ENCODE measurements at regions not wholly inside any gene's neighbourhood (a gene's known extent, or its start where the extent isn't known, plus 50 kb on each side); places are given as distances from the start of the nearest gene placed in this dataset.
"Not testable (repeated sequence)": the region's sequence is repeated elsewhere in the genome, so short reads cannot be mapped to it uniquely, and the experiment has no call there.

GRCh38 chr16:76705892-76706291 is 428.7 kb downstream of the CNTNAP4 start:
- H3K27ac ChIP-seq (ENCODE audit: low read depth in 2 of 2, low read length in 1 of 2) = no peak overlapping the region

GRCh38 chr16:76713191-76713590 is 436.0 kb downstream of the CNTNAP4 start:
- Histone ChIP-seq H3K27ac (ENCODE audit: low read depth in 2 of 2, low read length in 1 of 2) (no peak overlapping the region), H3K4me3 (ENCODE audit: low read depth in 1 of 2, low read length in 2 of 2) (no peak overlapping the region), H3K36me3 (ENCODE audit: control insufficient read depth in 2 of 2, insufficient read depth in 2 of 2, low read length in 1 of 2) (no peaks in the 10 kb centered on the region), H3K27me3 (ENCODE audit: control insufficient read depth in 1 of 2, insufficient read depth in 2 of 2, low read length in 2 of 2) (no peaks in the 10 kb centered on the region), H3K9me3 (ENCODE audit: control insufficient read depth in 2 of 2, insufficient read depth in 1 of 2, low read depth in 1 of 2, low read length in 1 of 2) (peaks cover 3 to 4% of the 10 kb centered on the region in 2 donors), H3K4me1 (ENCODE audit: control insufficient read depth in 2 of 2, insufficient read depth in 2 of 2, low read length in 1 of 2) (no peaks in the 10 kb centered on the region)
- WGBS, 2 donors = 22 to 37% methylated on average over 1 of the region's 1 CpG

More at GRCh38 chr16:76705892-76706291, 428.7 kb downstream of the CNTNAP4 start:
- H3K27me3 ChIP-seq (ENCODE audit: control insufficient read depth in 1 of 2, insufficient read depth in 2 of 2, low read length in 2 of 2) = no peaks in the 10 kb centered on the region
- H3K4me3 ChIP-seq (ENCODE audit: low read depth in 1 of 2, low read length in 2 of 2) = no peak overlapping the region
- H3K9me3 ChIP-seq (ENCODE audit: control insufficient read depth in 2 of 2, insufficient read depth in 1 of 2, low read depth in 1 of 2, low read length in 1 of 2) = no peaks in the 10 kb centered on the region
- no peaks in the 10 kb centered on the region for H3K36me3 ChIP-seq (ENCODE audit: control insufficient read depth in 2 of 2, insufficient read depth in 2 of 2, low read length in 1 of 2)
- no peaks in the 10 kb centered on the region for H3K4me1 ChIP-seq (ENCODE audit: control insufficient read depth in 2 of 2, insufficient read depth in 2 of 2, low read length in 1 of 2)

GRCh38 chr16:76716251-76716650 is 439.1 kb downstream of the CNTNAP4 start:
- H3K36me3 ChIP-seq (ENCODE audit: control insufficient read depth in 2 of 2, insufficient read depth in 2 of 2, low read length in 1 of 2); H3K27ac ChIP-seq (ENCODE audit: low read depth in 2 of 2, low read length in 1 of 2); H3K4me1 ChIP-seq (ENCODE audit: control insufficient read depth in 2 of 2, insufficient read depth in 2 of 2, low read length in 1 of 2); H3K9me3 ChIP-seq (ENCODE audit: control insufficient read depth in 2 of 2, insufficient read depth in 1 of 2, low read depth in 1 of 2, low read length in 1 of 2); H3K27me3 ChIP-seq (ENCODE audit: control insufficient read depth in 1 of 2, insufficient read depth in 2 of 2, low read length in 2 of 2); H3K4me3 ChIP-seq (ENCODE audit: low read depth in 1 of 2, low read length in 2 of 2): not testable (repeated sequence)
- 92 to 95% methylated on average over 5 of the region's 5 CpGs for WGBS, 2 donors

GRCh38 chr16:76724181-76724580 is 447.0 kb downstream of the CNTNAP4 start:
- Histone ChIP-seq H3K4me3 (ENCODE audit: low read depth in 1 of 2, low read length in 2 of 2) (no peak overlapping the region), H3K27ac (ENCODE audit: low read depth in 2 of 2, low read length in 1 of 2) (no peak overlapping the region), H3K9me3 (ENCODE audit: control insufficient read depth in 2 of 2, insufficient read depth in 1 of 2, low read depth in 1 of 2, low read length in 1 of 2) (peaks cover 0 to 4% of the 10 kb centered on the region in 2 donors), H3K36me3 (ENCODE audit: control insufficient read depth in 2 of 2, insufficient read depth in 2 of 2, low read length in 1 of 2) (no peaks in the 10 kb centered on the region), H3K27me3 (ENCODE audit: control insufficient read depth in 1 of 2, insufficient read depth in 2 of 2, low read length in 2 of 2) (no peaks in the 10 kb centered on the region), H3K4me1 (ENCODE audit: control insufficient read depth in 2 of 2, insufficient read depth in 2 of 2, low read length in 1 of 2) (no peaks in the 10 kb centered on the region)
- WGBS, 2 donors = 67 to 81% methylated on average over 1 of the region's 1 CpG

GRCh38 chr16:76729525-76729924 is 452.3 kb downstream of the CNTNAP4 start:
- WGBS, 2 donors = 61 to 72% methylated on average over 1 of the region's 1 CpG
- H3K36me3 ChIP-seq (ENCODE audit: control insufficient read depth in 2 of 2, insufficient read depth in 2 of 2, low read length in 1 of 2) = no peaks in the 10 kb centered on the region
- H3K27me3 ChIP-seq (ENCODE audit: control insufficient read depth in 1 of 2, insufficient read depth in 2 of 2, low read length in 2 of 2) = no peaks in the 10 kb centered on the region
- H3K4me3 ChIP-seq (ENCODE audit: low read depth in 1 of 2, low read length in 2 of 2) = no peak overlapping the region
- peaks cover 0 to 4% of the 10 kb centered on the region in 2 donors for H3K9me3 ChIP-seq (ENCODE audit: control insufficient read depth in 2 of 2, insufficient read depth in 1 of 2, low read depth in 1 of 2, low read length in 1 of 2)
- no peak overlapping the region for H3K27ac ChIP-seq (ENCODE audit: low read depth in 2 of 2, low read length in 1 of 2)
- H3K4me1 ChIP-seq (ENCODE audit: control insufficient read depth in 2 of 2, insufficient read depth in 2 of 2, low read length in 1 of 2) = no peaks in the 10 kb centered on the region

- Histone ChIP-seq H3K27me3 (ENCODE audit: control insufficient read depth in 1 of 2, insufficient read depth in 2 of 2, low read length in 2 of 2) (no peaks in the 10 kb centered on the region), H3K27ac (ENCODE audit: low read depth in 2 of 2, low read length in 1 of 2) (no peak overlapping the region), H3K4me1 (ENCODE audit: control insufficient read depth in 2 of 2, insufficient read depth in 2 of 2, low read length in 1 of 2) (no peaks in the 10 kb centered on the region), H3K9me3 (ENCODE audit: control insufficient read depth in 2 of 2, insufficient read depth in 1 of 2, low read depth in 1 of 2, low read length in 1 of 2) (no peaks in the 10 kb centered on the region), H3K4me3 (ENCODE audit: low read depth in 1 of 2, low read length in 2 of 2) (no peak overlapping the region), H3K36me3 (ENCODE audit: control insufficient read depth in 2 of 2, insufficient read depth in 2 of 2, low read length in 1 of 2) (no peaks in the 10 kb centered on the region)
Measured at GRCh38 chr16:76732894-76733293, 455.7 kb downstream of the CNTNAP4 start.

GRCh38 chr16:76741623-76742022 is 449.4 kb upstream of the MON1B start:
- Histone ChIP-seq H3K36me3 (ENCODE audit: control insufficient read depth in 2 of 2, insufficient read depth in 2 of 2, low read length in 1 of 2) (no peaks in the 10 kb centered on the region), H3K4me1 (ENCODE audit: control insufficient read depth in 2 of 2, insufficient read depth in 2 of 2, low read length in 1 of 2) (no peaks in the 10 kb centered on the region), H3K4me3 (ENCODE audit: low read depth in 1 of 2, low read length in 2 of 2) (no peak overlapping the region), H3K27me3 (ENCODE audit: control insufficient read depth in 1 of 2, insufficient read depth in 2 of 2, low read length in 2 of 2) (no peaks in the 10 kb centered on the region), H3K27ac (ENCODE audit: low read depth in 2 of 2, low read length in 1 of 2) (no peak overlapping the region), H3K9me3 (ENCODE audit: control insufficient read depth in 2 of 2, insufficient read depth in 1 of 2, low read depth in 1 of 2, low read length in 1 of 2) (peaks cover 0 to 3% of the 10 kb centered on the region in 2 donors)
- 94 to 95% methylated on average over 4 of the region's 4 CpGs for WGBS, 2 donors

GRCh38 chr16:76748461-76749348 is 442.3 kb upstream of the MON1B start:
- H3K9me3 ChIP-seq (ENCODE audit: control insufficient read depth in 2 of 2, insufficient read depth in 1 of 2, low read depth in 1 of 2, low read length in 1 of 2) = peaks cover 0 to 2% of the 10 kb centered on the region in 2 donors
- H3K36me3 ChIP-seq (ENCODE audit: control insufficient read depth in 2 of 2, insufficient read depth in 2 of 2, low read length in 1 of 2) = no peaks in the 10 kb centered on the region
- H3K27me3 ChIP-seq (ENCODE audit: control insufficient read depth in 1 of 2, insufficient read depth in 2 of 2, low read length in 2 of 2) = no peaks in the 10 kb centered on the region
- 38 to 47% methylated on average over 3 of the region's 3 CpGs for WGBS, 2 donors
- H3K4me1 ChIP-seq (ENCODE audit: control insufficient read depth in 2 of 2, insufficient read depth in 2 of 2, low read length in 1 of 2) = no peaks in the 10 kb centered on the region
- no peak overlapping the region for H3K4me3 ChIP-seq (ENCODE audit: low read depth in 1 of 2, low read length in 2 of 2)
- H3K27ac ChIP-seq (ENCODE audit: low read depth in 2 of 2, low read length in 1 of 2) = no peak overlapping the region

GRCh38 chr16:76749780-76750375 is 441.1 kb upstream of the MON1B start:
- Histone ChIP-seq H3K4me3 (ENCODE audit: low read depth in 1 of 2, low read length in 2 of 2) (no peak overlapping the region), H3K36me3 (ENCODE audit: control insufficient read depth in 2 of 2, insufficient read depth in 2 of 2, low read length in 1 of 2) (no peaks in the 10 kb centered on the region)
- 70 to 73% methylated on average over 3 of the region's 3 CpGs for WGBS, 2 donors

GRCh38 chr16:76755496-76755895 is 435.5 kb upstream of the MON1B start:
- Histone ChIP-seq H3K36me3 (ENCODE audit: control insufficient read depth in 2 of 2, insufficient read depth in 2 of 2, low read length in 1 of 2) (no peaks in the 10 kb centered on the region), H3K27me3 (ENCODE audit: control insufficient read depth in 1 of 2, insufficient read depth in 2 of 2, low read length in 2 of 2) (no peaks in the 10 kb centered on the region), H3K27ac (ENCODE audit: low read depth in 2 of 2, low read length in 1 of 2) (no peak overlapping the region), H3K9me3 (ENCODE audit: control insufficient read depth in 2 of 2, insufficient read depth in 1 of 2, low read depth in 1 of 2, low read length in 1 of 2) (peaks cover 0 to 2% of the 10 kb centered on the region in 2 donors), H3K4me1 (ENCODE audit: control insufficient read depth in 2 of 2, insufficient read depth in 2 of 2, low read length in 1 of 2) (no peaks in the 10 kb centered on the region), H3K4me3 (ENCODE audit: low read depth in 1 of 2, low read length in 2 of 2) (no peak overlapping the region)
- 68 to 77% methylated on average over 3 of the region's 3 CpGs for WGBS, 2 donors

More at GRCh38 chr16:76749780-76750375, 441.1 kb upstream of the MON1B start:
- no peaks in the 10 kb centered on the region for H3K27me3 ChIP-seq (ENCODE audit: control insufficient read depth in 1 of 2, insufficient read depth in 2 of 2, low read length in 2 of 2)
- no peaks in the 10 kb centered on the region for H3K4me1 ChIP-seq (ENCODE audit: control insufficient read depth in 2 of 2, insufficient read depth in 2 of 2, low read length in 1 of 2)
- peaks cover 0 to 2% of the 10 kb centered on the region in 2 donors for H3K9me3 ChIP-seq (ENCODE audit: control insufficient read depth in 2 of 2, insufficient read depth in 1 of 2, low read depth in 1 of 2, low read length in 1 of 2)
- no peak overlapping the region for H3K27ac ChIP-seq (ENCODE audit: low read depth in 2 of 2, low read length in 1 of 2)
